ENCODE measurements at regions not wholly inside any gene's neighbourhood (a gene's known extent, or its start where the extent isn't known, plus 50 kb on each side); places are given as distances from the start of the nearest gene placed in this dataset.

DNA sequence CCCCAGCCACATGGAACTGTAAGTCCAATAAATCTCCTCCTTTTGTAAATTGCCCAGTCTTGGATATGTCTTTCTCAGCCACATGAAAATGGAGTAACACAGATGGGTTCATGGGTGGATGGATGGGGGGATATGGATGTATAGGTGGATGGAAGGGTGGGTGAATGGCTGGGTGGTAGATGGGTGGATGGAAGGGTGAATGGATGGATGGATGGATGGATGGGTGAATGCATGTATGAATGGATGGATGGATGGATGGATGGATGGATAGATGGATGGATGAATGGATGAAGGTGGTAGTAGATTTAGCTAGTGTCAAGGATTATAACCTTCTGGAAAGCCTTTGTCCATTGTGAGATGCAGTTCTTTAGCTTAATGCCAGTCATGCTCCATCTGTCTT is 146.1 kb upstream of the ATP2B2 start:
- no peaks in the 10 kb centered on the region for H3K9me2 ChIP-seq (replicated peaks; ENCODE audit: insufficient read depth, low read length)
- no peaks in the 10 kb centered on the region for H3K27me3 ChIP-seq (ENCODE audit: low read length)
- H3K27ac ChIP-seq (ENCODE audit: low read depth, low read length): no peak overlapping the region
- H3K79me2 ChIP-seq (ENCODE audit: insufficient read depth, low read length): no peaks in the 10 kb centered on the region
- no peaks in the 10 kb centered on the region for H3K9me3 ChIP-seq (ENCODE audit: insufficient read depth, low read length)
- TF ChIP-seq, protein P1, sequence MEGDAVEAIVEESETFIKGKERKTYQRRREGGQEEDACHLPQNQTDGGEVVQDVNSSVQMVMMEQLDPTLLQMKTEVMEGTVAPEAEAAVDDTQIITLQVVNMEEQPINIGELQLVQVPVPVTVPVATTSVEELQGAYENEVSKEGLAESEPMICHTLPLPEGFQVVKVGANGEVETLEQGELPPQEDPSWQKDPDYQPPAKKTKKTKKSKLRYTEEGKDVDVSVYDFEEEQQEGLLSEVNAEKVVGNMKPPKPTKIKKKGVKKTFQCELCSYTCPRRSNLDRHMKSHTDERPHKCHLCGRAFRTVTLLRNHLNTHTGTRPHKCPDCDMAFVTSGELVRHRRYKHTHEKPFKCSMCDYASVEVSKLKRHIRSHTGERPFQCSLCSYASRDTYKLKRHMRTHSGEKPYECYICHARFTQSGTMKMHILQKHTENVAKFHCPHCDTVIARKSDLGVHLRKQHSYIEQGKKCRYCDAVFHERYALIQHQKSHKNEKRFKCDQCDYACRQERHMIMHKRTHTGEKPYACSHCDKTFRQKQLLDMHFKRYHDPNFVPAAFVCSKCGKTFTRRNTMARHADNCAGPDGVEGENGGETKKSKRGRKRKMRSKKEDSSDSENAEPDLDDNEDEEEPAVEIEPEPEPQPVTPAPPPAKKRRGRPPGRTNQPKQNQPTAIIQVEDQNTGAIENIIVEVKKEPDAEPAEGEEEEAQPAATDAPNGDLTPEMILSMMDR (IDR thresholded peaks at IDR 0.05; ENCODE audit: insufficient read depth, low read length, poor library complexity, severe bottlenecking): no peak
- TF ChIP-seq EZH2phosphoT487 (conservative IDR thresholded peaks at IDR 0.05; ENCODE audit: low read length): no peak
- no peak overlapping the region for H3K9ac ChIP-seq (ENCODE audit: low read length)
- H3K36me3 ChIP-seq (ENCODE audit: low read length): no peaks in the 10 kb centered on the region
- no peaks in the 10 kb centered on the region for H3F3A ChIP-seq (ENCODE audit: insufficient read depth)
- no peak overlapping the region for H2AFZ ChIP-seq (ENCODE audit: low read depth, low read length, severe bottlenecking)
- H3K4me3 ChIP-seq (ENCODE audit: insufficient read depth, low read length, poor library complexity, severe bottlenecking): no peak overlapping the region
- no peaks in the 10 kb centered on the region for H4K20me1 ChIP-seq (ENCODE audit: low read depth, low read length)
- H3K4me2 ChIP-seq (ENCODE audit: low read depth, low read length, poor library complexity, severe bottlenecking): no peak overlapping the region

DNA sequence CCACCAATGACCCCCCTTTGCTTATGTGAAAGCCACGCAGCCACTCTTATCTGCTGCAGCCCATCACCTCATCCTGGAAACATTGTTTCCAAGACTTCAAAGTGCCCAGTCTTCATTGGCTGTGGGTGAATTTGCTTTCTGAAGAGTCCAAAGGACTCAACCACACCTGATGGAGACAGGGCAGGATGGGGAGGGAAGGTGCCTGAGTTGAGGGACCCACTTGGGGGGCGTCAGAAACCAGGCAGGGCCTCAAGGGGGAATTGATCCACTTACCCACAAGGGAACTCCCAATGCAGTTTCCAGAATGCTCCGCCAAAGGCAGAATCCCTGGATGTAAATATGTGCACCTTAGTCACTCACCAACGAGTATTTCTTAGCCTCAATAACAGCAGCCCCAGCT is 147.9 kb upstream of the ATP2B2 start:
- H3K9me3 ChIP-seq (ENCODE audit: insufficient read depth, low read length): no peaks in the 10 kb centered on the region
- H2AFZ ChIP-seq (ENCODE audit: low read depth, low read length, severe bottlenecking): no peak overlapping the region
- TF ChIP-seq, protein P1 (IDR thresholded peaks at IDR 0.05; ENCODE audit: insufficient read depth, low read length, poor library complexity, severe bottlenecking): no peak
- no peak for TF ChIP-seq EZH2phosphoT487 (conservative IDR thresholded peaks at IDR 0.05; ENCODE audit: low read length)
- H3K27me3 ChIP-seq (ENCODE audit: low read length): no peaks in the 10 kb centered on the region
- H3K36me3 ChIP-seq (ENCODE audit: low read length): no peaks in the 10 kb centered on the region
- H3K27ac ChIP-seq (ENCODE audit: low read depth, low read length): no peak overlapping the region
- H3K4me2 ChIP-seq (ENCODE audit: low read depth, low read length, poor library complexity, severe bottlenecking): no peak overlapping the region
- no peaks in the 10 kb centered on the region for H3F3A ChIP-seq (ENCODE audit: insufficient read depth)
- H3K9ac ChIP-seq (ENCODE audit: low read length): no peak overlapping the region
- no peaks in the 10 kb centered on the region for H4K20me1 ChIP-seq (ENCODE audit: low read depth, low read length)
- no peaks in the 10 kb centered on the region for H3K79me2 ChIP-seq (ENCODE audit: insufficient read depth, low read length)
- no peaks in the 10 kb centered on the region for H3K9me2 ChIP-seq (replicated peaks; ENCODE audit: insufficient read depth, low read length)
- no peak overlapping the region for H3K4me3 ChIP-seq (ENCODE audit: insufficient read depth, low read length, poor library complexity, severe bottlenecking)

DNA sequence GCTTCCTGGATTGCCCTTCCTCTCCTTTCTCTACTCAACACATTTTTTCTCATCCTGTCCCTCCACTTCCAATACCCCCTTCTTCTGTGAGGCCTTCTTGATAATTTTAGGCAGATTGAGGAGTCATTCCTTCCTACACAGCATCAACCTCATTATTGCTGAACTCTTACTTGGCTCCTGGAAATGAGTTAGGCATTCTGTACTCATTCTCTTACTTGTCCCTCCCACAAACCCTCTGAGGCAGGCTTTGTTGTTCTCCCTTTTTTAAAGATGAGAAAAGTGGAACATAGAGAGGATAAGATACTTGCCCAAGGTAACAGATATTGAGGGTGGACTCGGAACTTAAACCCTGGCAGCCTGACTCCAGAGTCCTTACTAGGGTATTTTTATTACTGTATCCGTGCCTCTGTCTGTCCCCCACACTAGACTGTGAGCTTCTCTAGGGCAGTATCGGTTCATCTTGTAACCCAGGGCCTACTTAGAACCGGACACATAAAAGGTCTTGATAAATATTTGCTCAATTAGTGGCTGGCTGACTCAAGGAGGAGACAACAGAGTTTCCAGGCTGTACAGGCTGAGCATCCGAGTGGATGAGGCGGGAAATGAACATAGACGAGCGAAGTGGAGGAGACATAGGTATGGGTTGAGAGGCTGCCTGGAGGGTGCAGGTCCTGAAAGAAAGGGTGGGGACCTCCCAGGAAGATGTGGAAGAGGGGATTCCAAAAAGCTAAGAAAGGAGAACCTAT is 148.7 kb upstream of the ATP2B2 start:
- H3F3A ChIP-seq (ENCODE audit: insufficient read depth): no peaks in the 10 kb centered on the region
- H3K9me2 ChIP-seq (replicated peaks; ENCODE audit: insufficient read depth, low read length): no peaks in the 10 kb centered on the region
- H3K9me3 ChIP-seq (ENCODE audit: insufficient read depth, low read length): no peaks in the 10 kb centered on the region
- TF ChIP-seq EZH2phosphoT487 (conservative IDR thresholded peaks at IDR 0.05; ENCODE audit: low read length): no peak
- TF ChIP-seq, protein P1 (IDR thresholded peaks at IDR 0.05; ENCODE audit: insufficient read depth, low read length, poor library complexity, severe bottlenecking): no peak
- no peak overlapping the region for H3K9ac ChIP-seq (ENCODE audit: low read length)
- H3K79me2 ChIP-seq (ENCODE audit: insufficient read depth, low read length): no peaks in the 10 kb centered on the region
- no peaks in the 10 kb centered on the region for H3K27me3 ChIP-seq (ENCODE audit: low read length)
- H4K20me1 ChIP-seq (ENCODE audit: low read depth, low read length): no peaks in the 10 kb centered on the region
- no peak overlapping the region for H3K4me2 ChIP-seq (ENCODE audit: low read depth, low read length, poor library complexity, severe bottlenecking)
- H3K27ac ChIP-seq (ENCODE audit: low read depth, low read length): no peak overlapping the region
- no peak overlapping the region for H2AFZ ChIP-seq (ENCODE audit: low read depth, low read length, severe bottlenecking)
- H3K36me3 ChIP-seq (ENCODE audit: low read length): no peaks in the 10 kb centered on the region
- H3K4me3 ChIP-seq (ENCODE audit: insufficient read depth, low read length, poor library complexity, severe bottlenecking): no peak overlapping the region

Measured in SU-DHL-6 (cell line).